ENCODE measurements at regions not wholly inside any gene's neighbourhood (a gene's known extent, or its start where the extent isn't known, plus 50 kb on each side); places are given as distances from the start of the nearest gene placed in this dataset.
"Not testable (repeated sequence)": the region's sequence is repeated elsewhere in the genome, so short reads cannot be mapped to it uniquely, and the experiment has no call there.

- no peak for DNase-seq
Measured at GRCh38 chr14:48686650-48687049, 899.5 kb downstream of the RPS29 start.

GRCh38 chr14:48672506-48672905 lies 913.7 kb downstream of the RPS29 start:
- no peak for DNase-seq

GRCh38 chr14:48670939-48671338 lies 915.2 kb downstream of the RPS29 start:
- DNase-seq = no peak

- no peak for DNase-seq
Measured at GRCh38 chr14:48665077-48665784, 920.9 kb downstream of the RPS29 start.

- DNase-seq = no peak
Measured at GRCh38 chr14:48643241-48643640, 942.9 kb downstream of the RPS29 start.

GRCh38 chr14:48628870-48629269 lies 953.5 kb upstream of the MDGA2 start:
- no peak for DNase-seq

- DNase-seq = no peak
Measured at GRCh38 chr14:48622980-48623379, 947.6 kb upstream of the MDGA2 start.

- no peak for DNase-seq
Measured at GRCh38 chr14:48618057-48618456, 942.7 kb upstream of the MDGA2 start.

GRCh38 chr14:48616931-48617330 lies 941.5 kb upstream of the MDGA2 start:
- no peak for DNase-seq

- no peak for DNase-seq
Measured at GRCh38 chr14:48615618-48616017, 940.2 kb upstream of the MDGA2 start.

GRCh38 chr14:48614003-48614402 lies 938.6 kb upstream of the MDGA2 start:
- no peak for DNase-seq

GRCh38 chr14:48606960-48607359 lies 931.6 kb upstream of the MDGA2 start:
- DNase-seq = not testable (repeated sequence)

- DNase-seq = no peak
Measured at GRCh38 chr14:48598458-48598857, 923.1 kb upstream of the MDGA2 start.

- DNase-seq = no peak
Measured at GRCh38 chr14:48586099-48586498, 910.7 kb upstream of the MDGA2 start.

- no peak for DNase-seq
Measured at GRCh38 chr14:48584031-48584430, 908.6 kb upstream of the MDGA2 start.

GRCh38 chr14:48582938-48583337 lies 907.5 kb upstream of the MDGA2 start:
- no peak for DNase-seq

GRCh38 chr14:48580692-48581091 lies 905.3 kb upstream of the MDGA2 start:
- DNase-seq = no peak

- DNase-seq = no peak
Measured at GRCh38 chr14:48575772-48576171, 900.4 kb upstream of the MDGA2 start.

GRCh38 chr14:48568688-48569087 lies 893.3 kb upstream of the MDGA2 start:
- DNase-seq = no peak

- no peak for DNase-seq
Measured at GRCh38 chr14:48568252-48568651, 892.8 kb upstream of the MDGA2 start.

- no peak for DNase-seq
Measured at GRCh38 chr14:48563489-48563888, 888.1 kb upstream of the MDGA2 start.

GRCh38 chr14:48561438-48561837 lies 886.0 kb upstream of the MDGA2 start:
- DNase-seq = not testable (repeated sequence)

GRCh38 chr14:48560421-48560820 lies 885.0 kb upstream of the MDGA2 start:
- DNase-seq = no peak

- no peak for DNase-seq
Measured at GRCh38 chr14:48553443-48553842, 878.0 kb upstream of the MDGA2 start.

- no peak for DNase-seq
Measured at GRCh38 chr14:48546996-48547395, 871.6 kb upstream of the MDGA2 start.

Data from CD4-positive, alpha-beta T cell treated with Interleukin-1 beta for 1 hour (primary cell).